Ectodermal cell (in vitro differentiated cells): ENCODE measurements at regions not wholly inside any gene's neighbourhood (a gene's known extent, or its start where the extent isn't known, plus 50 kb on each side); places are given as distances from the start of the nearest gene placed in this dataset.

ENCODE experiments used
- H3K27ac ChIP-seq: 2 replicates; pipeline ENCODE4 v1.7.0; 2013; ENCODE audit warnings: mild to moderate bottlenecking, low read depth, low read length; ENCODE audit not compliant: insufficient read depth, poor library complexity, severe bottlenecking
- H3K27me3 ChIP-seq: 2 replicates; pipeline ENCODE4 v1.7.0; 2013; ENCODE audit warnings: mild to moderate bottlenecking, low read length; ENCODE audit not compliant: insufficient read depth, control insufficient read depth, poor library complexity, severe bottlenecking
- H3K36me3 ChIP-seq: one replicate; pipeline ENCODE4 v1.7.0; 2013; ENCODE audit warnings: low read length; ENCODE audit not compliant: control insufficient read depth, insufficient read depth
- H3K4me1 ChIP-seq: one replicate; pipeline ENCODE4 v1.7.0; 2013; ENCODE audit warnings: low read length; ENCODE audit not compliant: control insufficient read depth, insufficient read depth
- H3K4me3 ChIP-seq: 2 replicates; pipeline ENCODE4 v1.7.0; 2013; ENCODE audit warnings: low read depth, low read length, control low read depth; ENCODE audit not compliant: insufficient read depth
- H3K9me3 ChIP-seq: 2 replicates; pipeline ENCODE4 v1.7.0; 2013; ENCODE audit warnings: mild to moderate bottlenecking, low read length, moderate library complexity; ENCODE audit not compliant: control insufficient read depth
- WGBS, 2 experiments: methylation state at CpG; one replicate each; pipeline ENCODE4 v1.1.7; 2013; ENCODE audit warnings: missing lambda C conversion rate in 2 of 2; 5-methylcytosine and 5-hydroxymethylcytosine counted together

DNA sequence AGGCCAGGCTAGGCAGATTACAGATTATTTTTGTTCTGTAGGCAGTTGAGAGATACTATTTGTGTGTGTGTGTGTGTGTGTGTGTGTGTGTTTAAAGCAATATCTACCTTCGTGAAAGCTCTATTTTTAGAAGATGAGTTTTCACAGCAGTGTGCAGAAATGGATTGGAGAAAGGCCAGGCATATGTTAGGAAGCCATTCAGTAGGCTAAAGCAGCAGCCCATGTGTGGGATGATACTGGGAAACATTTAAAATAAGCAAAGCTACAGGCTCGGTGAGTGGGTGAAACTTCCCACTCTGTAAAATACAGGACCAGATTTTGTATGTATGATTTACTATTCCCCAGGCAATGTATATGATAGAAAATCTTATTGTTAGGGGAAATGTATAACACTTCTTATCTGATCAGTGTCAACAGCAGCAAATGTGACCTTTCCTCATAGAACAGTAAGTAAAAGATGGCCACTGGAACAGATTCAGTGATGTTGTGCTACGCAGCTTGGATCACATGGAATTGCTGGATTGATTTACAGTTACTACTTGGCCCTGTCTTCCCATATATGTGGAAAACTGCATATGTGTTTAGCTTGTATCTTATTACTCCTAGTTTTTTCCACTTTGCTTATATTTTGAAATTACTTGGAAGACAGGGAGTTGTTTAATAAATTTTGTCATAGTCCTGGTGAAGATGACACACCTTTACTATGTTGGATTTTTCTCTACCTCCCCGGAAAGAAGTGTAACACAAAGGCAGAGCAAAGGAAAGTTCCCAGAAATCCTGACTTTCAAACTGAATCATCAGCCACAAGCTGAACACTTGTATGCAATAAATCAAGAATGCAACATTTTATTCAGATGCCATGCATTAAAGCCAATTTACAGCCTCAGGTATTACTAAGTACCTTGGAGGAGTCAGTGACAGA is 1077.7 kb upstream of the SEMA6A start:
- WGBS, 2 experiments = 89 to 91% methylated on average over 4 of the region's 4 CpGs
- Histone ChIP-seq H3K9me3 (no peaks in the 10 kb centered on the region), H3K4me1 (no peaks in the 10 kb centered on the region), H3K4me3 (no peak overlapping the region), H3K36me3 (no peaks in the 10 kb centered on the region), H3K27me3 (no peaks in the 10 kb centered on the region), H3K27ac (no peak overlapping the region)

DNA sequence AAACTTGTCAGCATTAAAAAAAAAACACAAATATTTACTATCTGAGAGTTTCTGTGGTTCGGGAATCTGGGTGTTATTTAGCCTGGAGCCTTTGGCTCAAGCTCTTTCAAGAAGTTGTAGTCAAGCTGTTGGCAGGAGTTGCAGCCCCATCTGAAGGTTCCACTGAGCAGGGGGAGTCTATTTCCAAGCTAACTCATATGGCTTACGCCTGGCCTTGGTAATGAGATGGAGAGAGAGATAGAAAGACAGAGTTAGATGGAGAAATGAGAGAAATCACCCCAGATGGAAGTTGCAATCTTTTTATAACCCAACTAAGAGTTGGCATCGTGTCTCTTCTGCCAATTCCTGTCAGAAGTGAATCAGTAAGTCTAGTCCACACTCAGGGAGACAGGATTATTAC is 1075.2 kb upstream of the SEMA6A start:
- no peak overlapping the region for H3K27ac ChIP-seq
- H3K27me3 ChIP-seq = no peaks in the 10 kb centered on the region
- no peaks in the 10 kb centered on the region for H3K9me3 ChIP-seq
- H3K4me3 ChIP-seq = no peak overlapping the region
- no peaks in the 10 kb centered on the region for H3K4me1 ChIP-seq
- 91 to 95% methylated on average over 3 of the region's 3 CpGs for WGBS, 2 experiments
- H3K36me3 ChIP-seq = no peaks in the 10 kb centered on the region

DNA sequence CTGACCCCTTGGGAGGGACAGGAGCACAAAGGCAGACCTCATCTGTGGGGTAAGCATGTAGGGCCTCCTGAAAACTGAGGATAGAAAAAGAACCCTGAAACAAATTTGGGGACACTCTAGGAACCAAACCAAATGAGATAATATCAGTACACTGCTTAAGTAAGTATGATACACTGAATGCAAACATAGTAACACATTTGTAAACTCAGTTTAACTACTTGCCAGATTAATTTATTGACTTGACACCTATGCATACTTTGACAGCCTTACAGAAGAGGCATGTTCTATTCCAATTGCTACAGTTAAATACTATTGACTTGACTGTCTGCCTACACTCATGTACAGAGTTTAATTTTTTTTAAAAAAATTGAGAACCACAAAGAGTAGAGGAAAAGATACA is 1070.8 kb upstream of the SEMA6A start:
- Histone ChIP-seq H3K4me3 (no peak overlapping the region), H3K36me3 (no peaks in the 10 kb centered on the region), H3K9me3 (no peaks in the 10 kb centered on the region), H3K4me1 (no peaks in the 10 kb centered on the region), H3K27me3 (no peaks in the 10 kb centered on the region), H3K27ac (no peak overlapping the region)

DNA sequence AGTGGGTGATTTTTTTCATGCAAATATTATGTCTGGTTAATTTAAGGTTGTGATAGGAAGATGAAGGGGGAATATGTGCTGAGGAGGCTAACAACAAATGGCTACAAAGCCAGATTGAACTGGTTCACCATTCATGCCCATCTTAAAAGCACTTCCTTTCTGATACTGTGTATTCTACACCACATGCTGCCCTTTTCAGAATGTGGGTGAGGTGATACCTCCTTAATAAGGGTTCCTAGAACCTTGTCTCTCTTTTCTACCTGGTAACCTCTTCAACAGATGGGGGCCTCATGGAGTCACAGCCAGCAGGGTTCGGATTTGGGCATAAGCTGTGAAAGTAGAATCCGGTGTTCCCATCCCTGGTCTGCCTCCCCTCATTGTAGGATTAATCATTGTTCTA is 1064.0 kb upstream of the SEMA6A start:
- H3K27me3 ChIP-seq = no peaks in the 10 kb centered on the region
- H3K36me3 ChIP-seq = no peaks in the 10 kb centered on the region
- H3K4me1 ChIP-seq = no peaks in the 10 kb centered on the region
- H3K9me3 ChIP-seq = no peaks in the 10 kb centered on the region
- H3K27ac ChIP-seq = no peak overlapping the region
- 75% methylated on average over 2 of the region's 2 CpGs; no CpG with 5 or more reads in 1 of the 2 experiments for WGBS, 2 experiments
- no peak overlapping the region for H3K4me3 ChIP-seq

DNA sequence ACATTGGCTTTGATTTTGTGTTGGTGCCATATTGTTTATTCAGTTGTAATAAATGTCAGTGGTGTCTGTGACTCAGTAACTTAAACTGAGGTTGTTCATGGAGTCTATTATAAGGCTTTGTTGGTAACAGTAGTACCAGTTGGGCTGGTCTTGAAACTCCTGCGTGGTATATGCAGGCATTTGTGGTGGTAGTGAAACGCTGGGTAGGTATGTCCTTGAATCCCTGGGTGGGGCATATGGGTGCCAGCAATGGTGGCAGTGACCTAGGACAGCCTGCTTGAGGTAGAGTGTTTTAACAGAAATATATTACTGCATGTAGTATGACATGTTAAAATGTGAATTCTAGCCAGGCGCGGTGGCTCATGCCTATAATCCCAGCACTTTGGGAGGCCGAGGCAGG is 1058.5 kb upstream of the SEMA6A start:
- no peaks in the 10 kb centered on the region for H3K36me3 ChIP-seq
- no peaks in the 10 kb centered on the region for H3K9me3 ChIP-seq
- H3K27me3 ChIP-seq = no peaks in the 10 kb centered on the region
- H3K4me3 ChIP-seq = no peak overlapping the region
- no peak overlapping the region for H3K27ac ChIP-seq
- 95 to 96% methylated on average over 5 of the region's 5 CpGs for WGBS, 2 experiments
- H3K4me1 ChIP-seq = no peaks in the 10 kb centered on the region

DNA sequence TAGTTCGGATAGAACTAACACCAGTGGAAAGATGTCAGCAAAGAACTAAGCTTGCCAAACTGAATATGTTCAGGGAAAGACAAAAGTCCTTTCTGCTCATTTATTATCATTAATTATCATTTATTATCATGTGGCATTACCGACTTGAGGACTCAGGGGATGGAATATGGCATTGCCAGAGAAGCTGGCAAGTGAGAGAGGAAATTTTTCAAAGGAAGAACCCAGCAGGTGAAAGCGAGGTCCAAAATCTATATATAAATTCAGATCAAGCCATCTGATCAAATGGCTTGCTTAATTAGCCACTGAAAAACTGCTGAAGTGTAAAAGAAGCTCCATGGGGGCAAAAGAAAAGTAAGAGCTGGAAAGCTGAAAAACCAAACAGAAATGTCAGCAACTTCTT is 1049.6 kb upstream of the SEMA6A start:
- H3K27me3 ChIP-seq = no peaks in the 10 kb centered on the region
- no peak overlapping the region for H3K27ac ChIP-seq
- 92 to 97% methylated on average over 2 to 3 of the region's 3 CpGs for WGBS, 2 experiments
- H3K4me3 ChIP-seq = no peak overlapping the region
- H3K9me3 ChIP-seq = no peaks in the 10 kb centered on the region
- no peaks in the 10 kb centered on the region for H3K36me3 ChIP-seq
- H3K4me1 ChIP-seq = peaks cover 4% of the 10 kb centered on the region

DNA sequence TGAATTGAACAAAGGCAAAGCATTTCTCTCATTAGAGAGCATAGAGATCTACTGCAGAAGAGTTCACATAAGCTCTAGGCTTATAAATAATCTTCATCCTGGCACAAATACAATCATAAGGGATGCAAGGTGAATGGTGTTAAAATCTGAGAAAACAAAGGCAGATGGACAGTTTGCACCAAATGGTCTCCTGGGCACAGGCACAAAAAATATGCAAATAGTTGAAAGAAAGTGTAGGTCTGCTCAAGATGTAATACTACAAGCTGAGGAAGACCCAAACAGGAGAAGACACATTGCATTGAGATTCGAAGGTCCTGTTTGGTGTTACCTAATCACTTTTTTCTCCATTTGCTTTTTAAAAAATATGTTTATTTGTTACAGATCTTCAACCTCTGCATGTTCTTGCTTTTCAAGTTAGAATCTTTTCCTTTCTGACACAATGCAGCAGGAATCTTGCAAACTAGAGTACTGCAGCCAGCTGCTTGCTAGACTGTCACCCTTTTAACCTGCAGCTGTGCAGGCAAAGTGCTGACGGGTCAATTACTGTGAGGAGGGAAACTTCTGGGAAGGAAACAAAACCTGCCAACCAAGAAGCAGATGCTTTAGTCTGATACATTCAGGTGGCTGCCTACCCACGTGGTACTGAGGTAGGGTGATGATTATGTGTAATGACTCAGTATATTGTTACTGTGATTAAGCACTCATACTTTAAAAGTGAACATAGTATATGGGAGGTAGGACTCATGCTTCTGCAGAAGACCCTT is 1048.6 kb upstream of the SEMA6A start:
- H3K27ac ChIP-seq = no peak overlapping the region
- WGBS, 2 experiments = 64 to 78% methylated on average over 3 of the region's 3 CpGs
- no peak overlapping the region for H3K4me3 ChIP-seq
- peaks cover 4% of the 10 kb centered on the region for H3K4me1 ChIP-seq
- no peaks in the 10 kb centered on the region for H3K9me3 ChIP-seq
- H3K27me3 ChIP-seq = no peaks in the 10 kb centered on the region
- H3K36me3 ChIP-seq = no peaks in the 10 kb centered on the region

DNA sequence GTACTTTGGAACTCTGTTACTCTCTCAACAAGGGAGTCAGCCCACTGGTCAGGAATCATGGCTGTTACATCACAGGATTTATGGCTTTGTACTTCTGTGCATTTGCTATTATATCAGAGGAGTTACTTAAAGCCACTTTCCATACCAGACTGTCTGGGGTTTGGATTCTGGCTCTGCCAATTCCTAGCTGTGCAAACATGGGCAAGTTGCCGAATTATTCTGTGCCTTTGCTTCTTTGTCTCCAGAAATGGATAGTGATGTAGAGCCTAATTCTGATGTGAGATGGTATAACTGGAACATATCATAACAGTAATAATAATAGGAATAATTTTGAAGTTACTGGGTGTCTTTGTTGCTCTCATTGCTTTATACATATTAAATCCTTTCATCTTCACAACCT is 1047.3 kb upstream of the SEMA6A start:
- H3K36me3 ChIP-seq = no peaks in the 10 kb centered on the region
- H3K4me3 ChIP-seq = no peak overlapping the region
- H3K4me1 ChIP-seq = peaks cover 4% of the 10 kb centered on the region
- WGBS, 2 experiments = 91 to 100% methylated on average over 1 of the region's 1 CpG
- no peak overlapping the region for H3K27ac ChIP-seq
- H3K9me3 ChIP-seq = no peaks in the 10 kb centered on the region
- no peaks in the 10 kb centered on the region for H3K27me3 ChIP-seq

DNA sequence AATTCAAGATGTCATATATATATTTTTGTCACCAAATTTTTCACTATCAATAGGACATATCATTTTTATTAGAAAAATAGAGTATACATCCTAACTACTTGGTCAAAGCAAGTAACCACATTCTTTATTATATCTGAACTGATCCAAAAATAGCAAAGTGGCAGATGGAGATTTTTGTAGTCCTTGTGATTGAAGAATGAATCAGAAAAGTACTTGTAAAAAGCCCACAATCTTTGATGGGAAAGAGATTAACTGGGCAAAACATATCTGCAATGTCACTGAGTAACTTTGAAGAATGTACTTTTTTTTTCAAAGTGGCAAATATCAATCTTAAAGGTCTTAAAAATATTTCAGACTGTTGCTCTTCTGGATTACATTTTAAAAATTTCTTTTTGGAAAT is 1040.6 kb upstream of the SEMA6A start:
- Histone ChIP-seq H3K27me3 (no peaks in the 10 kb centered on the region), H3K9me3 (no peaks in the 10 kb centered on the region)

DNA sequence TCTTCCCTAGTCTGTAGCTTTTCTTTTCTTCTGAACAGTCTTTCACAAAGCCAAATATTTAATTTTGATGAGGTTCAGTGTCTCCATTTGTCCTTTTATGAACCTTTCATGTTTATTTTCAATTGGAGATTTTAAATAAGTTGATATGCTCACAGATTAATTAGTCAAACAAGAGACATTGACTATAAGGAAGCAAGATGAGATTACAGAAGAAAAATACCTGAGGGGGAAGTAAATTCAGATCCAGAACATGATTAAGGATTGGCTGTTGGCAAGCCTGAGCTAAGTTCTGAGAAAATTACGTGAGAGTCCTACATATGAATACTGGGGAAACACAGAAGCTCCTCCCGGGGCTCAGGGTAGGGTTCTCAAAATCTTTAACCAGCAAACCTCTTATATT is 1039.8 kb upstream of the SEMA6A start:
- H3K36me3 ChIP-seq = no peaks in the 10 kb centered on the region
- whole genome bisulfite sequencing, 2 experiments = 98 to 100% methylated on average over 2 of the region's 2 CpGs
- H3K4me1 ChIP-seq = no peaks in the 10 kb centered on the region
- H3K27me3 ChIP-seq = no peaks in the 10 kb centered on the region
- H3K9me3 ChIP-seq = no peaks in the 10 kb centered on the region
- no peak overlapping the region for H3K4me3 ChIP-seq
- no peak overlapping the region for H3K27ac ChIP-seq

More for the DNA sequence above, 1040.6 kb upstream of the SEMA6A start:
- H3K27ac ChIP-seq = no peak overlapping the region
- H3K4me3 ChIP-seq = no peak overlapping the region
- H3K36me3 ChIP-seq = no peaks in the 10 kb centered on the region
- no peaks in the 10 kb centered on the region for H3K4me1 ChIP-seq
